ENCODE measurements at regions not wholly inside any gene's neighbourhood (a gene's known extent, or its start where the extent isn't known, plus 50 kb on each side); places are given as distances from the start of the nearest gene placed in this dataset.
"Not testable (repeated sequence)": the region's sequence is repeated elsewhere in the genome, so short reads cannot be mapped to it uniquely, and the experiment has no call there.

GRCh38 chr9:7315746-7316145 is 483.8 kb downstream of the DMAC1 start:
- DNase-seq (ENCODE audit: insufficient read length, low spot score) (no peak), FAIRE-seq (no peak)

- no peak for FAIRE-seq
- DNase-seq (ENCODE audit: insufficient read length, low spot score), result no peak
Observed at GRCh38 chr9:7315116-7315515, 484.5 kb downstream of the DMAC1 start.

GRCh38 chr9:7313389-7313788 is 486.2 kb downstream of the DMAC1 start:
- DNase-seq (ENCODE audit: insufficient read length, low spot score), result no peak
- no peak for FAIRE-seq

GRCh38 chr9:7309051-7309450 is 490.5 kb downstream of the DMAC1 start:
- FAIRE-seq; DNase-seq (ENCODE audit: insufficient read length, low spot score): not testable (repeated sequence)

- no peak for DNase-seq (ENCODE audit: insufficient read length, low spot score)
- no peak for FAIRE-seq
Observed at GRCh38 chr9:7305677-7306076, 493.9 kb downstream of the DMAC1 start.

GRCh38 chr9:7304627-7304995 is 495.0 kb downstream of the DMAC1 start:
- FAIRE-seq (no peak), DNase-seq (ENCODE audit: insufficient read length, low spot score) (no peak)

GRCh38 chr9:7303907-7304626 is 495.5 kb downstream of the DMAC1 start:
- no peak for DNase-seq (ENCODE audit: insufficient read length, low spot score)
- FAIRE-seq, result peak; percentile 39

- no peak for FAIRE-seq
- DNase-seq (ENCODE audit: insufficient read length, low spot score), result no peak
Observed at GRCh38 chr9:7300484-7300883, 499.1 kb downstream of the DMAC1 start.

GRCh38 chr9:7298123-7298522 is 501.5 kb downstream of the DMAC1 start:
- peak; percentile 95 for FAIRE-seq
- DNase-seq (ENCODE audit: insufficient read length, low spot score), result peak; percentile 38

GRCh38 chr9:7297521-7297920 is 502.1 kb downstream of the DMAC1 start:
- FAIRE-seq, result no peak
- no peak for DNase-seq (ENCODE audit: insufficient read length, low spot score)

- no peak for DNase-seq (ENCODE audit: insufficient read length, low spot score)
- FAIRE-seq, result no peak
Observed at GRCh38 chr9:7293091-7293490, 506.5 kb downstream of the DMAC1 start.

- no peak for DNase-seq (ENCODE audit: insufficient read length, low spot score)
Observed at GRCh38 chr9:7289773-7290172, 509.8 kb downstream of the DMAC1 start.

GRCh38 chr9:7287986-7288385 is 511.6 kb downstream of the DMAC1 start:
- DNase-seq (ENCODE audit: insufficient read length, low spot score) (no peak), FAIRE-seq (no peak)

More at GRCh38 chr9:7289773-7290172, 509.8 kb downstream of the DMAC1 start:
- peak; percentile 26 for FAIRE-seq

- no peak for FAIRE-seq
- DNase-seq (ENCODE audit: insufficient read length, low spot score), result no peak
Observed at GRCh38 chr9:7287065-7287464, 512.5 kb downstream of the DMAC1 start.

- no peak for FAIRE-seq
- no peak for DNase-seq (ENCODE audit: insufficient read length, low spot score)
Observed at GRCh38 chr9:7286101-7286500, 513.5 kb downstream of the DMAC1 start.

GRCh38 chr9:7285199-7285598 is 514.4 kb downstream of the DMAC1 start:
- DNase-seq (ENCODE audit: insufficient read length, low spot score) (no peak), FAIRE-seq (no peak)

- DNase-seq (ENCODE audit: insufficient read length, low spot score) (no peak), FAIRE-seq (no peak)
Observed at GRCh38 chr9:7284517-7284916, 515.1 kb downstream of the DMAC1 start.

- FAIRE-seq (no peak), DNase-seq (ENCODE audit: insufficient read length, low spot score) (no peak)
Observed at GRCh38 chr9:7284117-7284516, 515.5 kb downstream of the DMAC1 start.

GRCh38 chr9:7273575-7273974 is 515.8 kb downstream of the KDM4C start:
- no peak for FAIRE-seq
- no peak for DNase-seq (ENCODE audit: insufficient read length, low spot score)

GRCh38 chr9:7266911-7267595 is 509.3 kb downstream of the KDM4C start:
- DNase-seq (ENCODE audit: insufficient read length, low spot score) (no peak), FAIRE-seq (no peak)

- FAIRE-seq (no peak), DNase-seq (ENCODE audit: insufficient read length, low spot score) (no peak)
Observed at GRCh38 chr9:7265181-7265580, 507.4 kb downstream of the KDM4C start.

GRCh38 chr9:7259544-7260241 is 501.9 kb downstream of the KDM4C start:
- no peak for DNase-seq (ENCODE audit: insufficient read length, low spot score)
- FAIRE-seq, result no peak
